ENCODE measurements at regions not wholly inside any gene's neighbourhood (a gene's known extent, or its start where the extent isn't known, plus 50 kb on each side); places are given as distances from the start of the nearest gene placed in this dataset.
"Not testable (repeated sequence)": the region's sequence is repeated elsewhere in the genome, so short reads cannot be mapped to it uniquely, and the experiment has no call there.

DNA sequence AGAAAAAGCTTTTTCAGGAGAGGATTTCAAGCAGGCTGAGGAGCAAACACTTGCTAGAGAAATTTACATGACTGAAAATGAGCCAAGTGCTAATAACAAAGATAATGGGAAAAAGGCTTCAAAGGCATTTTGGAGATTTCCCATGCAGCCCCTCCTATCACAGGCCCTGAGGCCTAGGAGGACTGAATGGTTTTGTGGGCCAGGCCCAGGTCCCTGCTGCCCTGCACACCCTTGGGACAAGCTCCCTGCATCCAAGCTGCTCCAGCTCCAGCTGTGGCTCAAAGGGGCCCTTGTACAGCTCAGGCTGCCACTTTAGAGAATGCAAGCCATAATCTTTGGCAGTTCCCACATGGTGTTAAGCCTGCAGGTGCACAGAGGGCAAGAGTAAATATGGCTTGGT, 154.0 kb upstream of the LMNTD1 start:
- H3K9me3 ChIP-seq (replicated peaks in 1 of 11), result peaks cover 27 to 53% (median 39%) of the 10 kb centered on the region in 11 experiments
- no peaks in the 10 kb centered on the region for H3K27me3 ChIP-seq
- no peak overlapping the region for H3K9ac ChIP-seq
- H3K4me3 ChIP-seq, result no peak overlapping the region
- no peaks in the 10 kb centered on the region for H4K20me1 ChIP-seq
- H3K27ac ChIP-seq, result no peak overlapping the region
- peaks cover 0 to 3% (median 0%) of the 10 kb centered on the region in 11 experiments; a peak in 2 of 22 replicates for H3K36me3 ChIP-seq
- H3K4me2 ChIP-seq, result no peak overlapping the region
- peaks cover 4 to 12% (median 7%) of the 10 kb centered on the region in 10 experiments; a peak in 14 of 20 replicates for H3K4me1 ChIP-seq
- TF ChIP-seq Cebpa-rat (IDR thresholded peaks at IDR 0.05), result no peak

GRCh38 chr12:25708661-25709060, 155.6 kb upstream of the LMNTD1 start:
- no peak for TF ChIP-seq Cebpa-rat (IDR thresholded peaks at IDR 0.05)
- Histone ChIP-seq H3K9ac (no peak overlapping the region), H3K4me3 (no peak overlapping the region), H3K36me3 (peaks cover 0 to 3% (median 0%) of the 10 kb centered on the region in 11 experiments; a peak in 2 of 22 replicates), H3K4me1 (peaks cover 6 to 16% (median 9%) of the 10 kb centered on the region in 10 experiments; a peak in 14 of 20 replicates), H3K4me2 (no peak overlapping the region), H3K9me3 (replicated peaks in 1 of 11) (peaks cover 29 to 56% (median 41%) of the 10 kb centered on the region in 11 experiments), H3K27me3 (no peaks in the 10 kb centered on the region), H3K27ac (no peak overlapping the region), H4K20me1 (no peaks in the 10 kb centered on the region)

- Histone ChIP-seq H3K36me3 (peaks cover 0 to 3% (median 0%) of the 10 kb centered on the region in 11 experiments; a peak in 2 of 22 replicates), H3K27me3 (no peaks in the 10 kb centered on the region), H3K9ac (no peak overlapping the region), H3K4me3 (no peak overlapping the region), H3K9me3 (replicated peaks in 1 of 11) (peaks cover 29 to 56% (median 41%) of the 10 kb centered on the region in 11 experiments), H4K20me1 (no peaks in the 10 kb centered on the region), H3K27ac (peak overlapping the region in 1 of 11 experiments; percentile 56; a peak in 1 of 22 replicates), H3K4me1 (peaks cover 4 to 16% (median 14%) of the 10 kb centered on the region in 10 experiments; a peak in 14 of 20 replicates), H3K4me2 (no peak overlapping the region)
- TF ChIP-seq Cebpa-rat (IDR thresholded peaks at IDR 0.05), result no peak
These were observed 157.0 kb upstream of the LMNTD1 start for GRCh38 chr12:25710128-25710527.

- H3K36me3 ChIP-seq, H4K20me1 ChIP-seq, H3K9ac ChIP-seq, H3K27me3 ChIP-seq, H3K4me3 ChIP-seq: not testable (repeated sequence)
- peaks cover 29 to 56% (median 40%) of the 10 kb centered on the region in 11 experiments for H3K9me3 ChIP-seq (replicated peaks in 1 of 11)
- H3K4me1 ChIP-seq, result peaks cover 0 to 16% (median 9%) of the 10 kb centered on the region in 10 experiments; a peak in 12 of 20 replicates
- H3K27ac ChIP-seq, result peak overlapping the region in 9 of 11 experiments; percentile 2 to 56 (median 25); a peak in 9 of 22 replicates
- H3K4me2 ChIP-seq, result peak overlapping the region in 1 of 11 experiments; percentile 26; a peak in 1 of 22 replicates
These were observed 158.0 kb upstream of the LMNTD1 start for GRCh38 chr12:25710938-25711605.

DNA sequence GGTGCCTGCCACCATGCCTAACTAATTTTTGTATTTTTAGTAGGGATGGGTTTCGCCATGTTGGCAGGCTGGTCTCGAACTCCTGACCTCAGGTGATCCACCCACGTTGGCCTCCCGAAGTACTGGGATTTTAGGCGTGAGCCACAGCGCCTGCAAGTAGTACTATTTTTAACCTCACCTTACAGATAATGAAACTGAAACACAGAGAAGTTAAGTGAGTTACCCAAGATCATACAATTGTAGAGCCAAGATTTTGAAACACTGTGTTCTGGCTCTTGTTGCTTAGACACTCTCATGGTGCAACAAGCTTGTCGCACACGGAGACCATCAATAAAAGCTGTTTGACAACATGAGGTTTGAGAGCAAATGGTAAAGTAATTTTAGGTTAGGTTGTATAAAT, 159.1 kb upstream of the LMNTD1 start:
- Histone ChIP-seq H3K9ac (no peak overlapping the region), H3K4me2 (peak overlapping the region in 2 of 11 experiments; percentile 4 to 26; a peak in 2 of 22 replicates), H3K9me3 (replicated peaks in 1 of 11) (peaks cover 18 to 45% (median 29%) of the 10 kb centered on the region in 11 experiments), H3K4me3 (no peak overlapping the region), H4K20me1 (no peaks in the 10 kb centered on the region), H3K4me1 (peaks cover 7 to 25% (median 16%) of the 10 kb centered on the region in 10 experiments; a peak in 15 of 20 replicates), H3K27me3 (no peaks in the 10 kb centered on the region), H3K36me3 (peaks cover 0 to 3% (median 0%) of the 10 kb centered on the region in 11 experiments; a peak in 2 of 22 replicates), H3K27ac (peak overlapping the region in 5 of 11 experiments; percentile 3 to 39 (median 35); a peak in 6 of 22 replicates)
- no peak for TF ChIP-seq Cebpa-rat (IDR thresholded peaks at IDR 0.05)

GRCh38 chr12:25713264-25713663, 160.2 kb upstream of the LMNTD1 start:
- TF ChIP-seq Cebpa-rat (IDR thresholded peaks at IDR 0.05), result no peak
- peaks cover 12 to 35% (median 20%) of the 10 kb centered on the region in 11 experiments for H3K9me3 ChIP-seq (replicated peaks in 1 of 11)
- H3K27ac ChIP-seq, result no peak overlapping the region
- peaks cover 7 to 30% (median 16%) of the 10 kb centered on the region in 10 experiments; a peak in 15 of 20 replicates for H3K4me1 ChIP-seq
- no peaks in the 10 kb centered on the region for H3K27me3 ChIP-seq
- H3K4me3 ChIP-seq, result no peak overlapping the region
- H3K36me3 ChIP-seq, result 0 out of 22 replicates have a peak, but pooled peaks cover 0 to 3% (median 0%) of the 10 kb centered on the region in 11 experiments
- no peaks in the 10 kb centered on the region for H4K20me1 ChIP-seq
- peak overlapping the region in 1 of 11 experiments; percentile 9; a peak in 2 of 22 replicates for H3K4me2 ChIP-seq
- H3K9ac ChIP-seq, result no peak overlapping the region

DNA sequence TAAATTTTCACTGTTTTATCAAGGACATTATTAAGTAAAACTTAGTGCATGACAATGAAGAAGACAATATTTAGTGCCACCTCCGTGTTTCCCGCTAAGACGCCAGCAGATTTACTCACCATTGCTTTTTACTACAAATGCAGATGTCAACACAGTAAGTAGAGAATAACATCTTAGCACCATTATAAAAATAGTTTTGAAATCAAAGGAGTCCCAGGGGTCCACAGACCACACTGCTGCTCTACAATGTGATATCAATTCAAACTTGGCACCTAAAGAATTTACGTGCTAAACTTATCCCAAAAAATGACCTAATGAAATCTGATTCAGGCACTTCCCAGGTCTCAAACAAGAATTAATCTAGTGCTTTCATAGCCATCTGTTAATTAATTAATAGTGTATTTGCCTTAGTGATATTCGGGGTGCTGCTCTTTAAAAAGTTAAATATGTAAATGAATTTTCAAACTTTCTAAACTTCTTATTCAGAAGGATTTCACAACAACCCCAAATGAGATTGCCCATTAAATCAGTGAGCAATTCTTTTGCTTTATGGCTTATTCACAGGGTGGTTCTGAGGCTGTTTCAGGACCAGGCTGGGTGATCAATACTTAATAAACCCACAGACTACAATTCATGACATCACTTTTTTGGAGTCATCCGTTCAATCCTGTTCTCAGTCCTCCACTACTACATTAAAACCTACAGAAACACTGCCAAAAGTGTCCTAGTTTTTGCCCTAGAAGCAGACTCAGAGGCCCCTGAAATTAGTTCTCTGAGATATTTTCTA, 161.3 kb upstream of the LMNTD1 start:
- Histone ChIP-seq H3K4me2 (peak overlapping the region in 7 of 11 experiments; percentile 3 to 26 (median 19); a peak in 7 of 22 replicates), H3K27ac (no peak overlapping the region), H3K9ac (no peak overlapping the region), H3K9me3 (replicated peaks in 1 of 11) (peaks cover 12 to 30% (median 20%) of the 10 kb centered on the region in 11 experiments), H3K27me3 (no peaks in the 10 kb centered on the region), H3K4me3 (no peak overlapping the region), H3K4me1 (peaks cover 7 to 30% (median 16%) of the 10 kb centered on the region in 10 experiments; a peak in 15 of 20 replicates), H4K20me1 (no peaks in the 10 kb centered on the region), H3K36me3 (0 out of 22 replicates have a peak, but pooled peaks cover 0 to 3% (median 0%) of the 10 kb centered on the region in 11 experiments)
- no peak for TF ChIP-seq Cebpa-rat (IDR thresholded peaks at IDR 0.05)

GRCh38 chr12:25715102-25715501, 162.0 kb upstream of the LMNTD1 start:
- Histone ChIP-seq H3K36me3 (0 out of 22 replicates have a peak, but pooled peaks cover 0 to 3% (median 0%) of the 10 kb centered on the region in 11 experiments), H3K9ac (no peak overlapping the region), H3K9me3 (replicated peaks in 1 of 11) (peaks cover 12 to 23% (median 19%) of the 10 kb centered on the region in 11 experiments), H3K4me3 (no peak overlapping the region), H3K4me1 (peaks cover 7 to 30% (median 16%) of the 10 kb centered on the region in 10 experiments; a peak in 15 of 20 replicates), H3K27ac (no peak overlapping the region), H4K20me1 (no peaks in the 10 kb centered on the region), H3K27me3 (no peaks in the 10 kb centered on the region), H3K4me2 (no peak overlapping the region)
- no peak for TF ChIP-seq Cebpa-rat (IDR thresholded peaks at IDR 0.05)
